ENCODE measurements at regions not wholly inside any gene's neighbourhood (a gene's known extent, or its start where the extent isn't known, plus 50 kb on each side); places are given as distances from the start of the nearest gene placed in this dataset.

- no peak for TF ChIP-seq EZH2phosphoT487 (IDR thresholded peaks at IDR 0.05; ENCODE audit: low read depth)
- TF ChIP-seq, protein P1, sequence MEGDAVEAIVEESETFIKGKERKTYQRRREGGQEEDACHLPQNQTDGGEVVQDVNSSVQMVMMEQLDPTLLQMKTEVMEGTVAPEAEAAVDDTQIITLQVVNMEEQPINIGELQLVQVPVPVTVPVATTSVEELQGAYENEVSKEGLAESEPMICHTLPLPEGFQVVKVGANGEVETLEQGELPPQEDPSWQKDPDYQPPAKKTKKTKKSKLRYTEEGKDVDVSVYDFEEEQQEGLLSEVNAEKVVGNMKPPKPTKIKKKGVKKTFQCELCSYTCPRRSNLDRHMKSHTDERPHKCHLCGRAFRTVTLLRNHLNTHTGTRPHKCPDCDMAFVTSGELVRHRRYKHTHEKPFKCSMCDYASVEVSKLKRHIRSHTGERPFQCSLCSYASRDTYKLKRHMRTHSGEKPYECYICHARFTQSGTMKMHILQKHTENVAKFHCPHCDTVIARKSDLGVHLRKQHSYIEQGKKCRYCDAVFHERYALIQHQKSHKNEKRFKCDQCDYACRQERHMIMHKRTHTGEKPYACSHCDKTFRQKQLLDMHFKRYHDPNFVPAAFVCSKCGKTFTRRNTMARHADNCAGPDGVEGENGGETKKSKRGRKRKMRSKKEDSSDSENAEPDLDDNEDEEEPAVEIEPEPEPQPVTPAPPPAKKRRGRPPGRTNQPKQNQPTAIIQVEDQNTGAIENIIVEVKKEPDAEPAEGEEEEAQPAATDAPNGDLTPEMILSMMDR (IDR thresholded peaks at IDR 0.05; ENCODE audit: low read depth, low read length): no peak
- Histone ChIP-seq H4K20me1 (ENCODE audit: insufficient read depth, low read length) (no peaks in the 10 kb centered on the region), H3K9ac (ENCODE audit: low read length) (no peak overlapping the region), H3K79me2 (ENCODE audit: low read length) (no peaks in the 10 kb centered on the region), H3K4me3 (ENCODE audit: low read length) (no peak overlapping the region), H3K4me1 (ENCODE audit: low read length) (no peaks in the 10 kb centered on the region), H3K36me3 (replicated peaks; ENCODE audit: low read depth, low read length) (no peaks in the 10 kb centered on the region), H3K27me3 (ENCODE audit: low read depth, low read length) (peaks cover 60% of the 10 kb centered on the region), H3K27ac (ENCODE audit: low read length) (no peak overlapping the region), H2AFZ (ENCODE audit: low read depth, low read length) (no peak overlapping the region), H3K9me3 (ENCODE audit: insufficient read depth, low read length) (peaks cover 6% of the 10 kb centered on the region; the same call in 1 of the 2 replicates), H3K4me2 (ENCODE audit: low read length) (no peak overlapping the region)
These were observed 80.2 kb upstream of the SULF2 start for GRCh38 chr20:47865451-47865850.

DNA sequence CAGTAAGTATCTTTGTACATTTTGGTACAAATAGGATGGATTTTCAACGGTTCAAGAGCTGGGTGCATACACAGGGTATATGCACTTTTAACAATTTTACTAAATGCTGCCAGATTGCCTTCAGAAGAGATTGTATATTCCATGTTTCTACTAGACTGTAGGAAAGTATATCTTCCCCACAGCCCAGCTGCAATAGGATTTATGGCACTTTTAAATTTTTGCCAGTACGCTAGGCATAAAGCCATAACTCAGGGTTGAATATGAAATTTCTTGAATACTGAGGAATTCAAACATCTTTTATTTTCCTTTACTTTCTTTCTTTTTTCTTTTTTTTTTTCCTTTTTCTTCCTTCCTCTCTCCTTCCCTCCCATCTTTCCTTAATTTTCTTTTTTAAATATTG is 78.7 kb upstream of the SULF2 start:
- TF ChIP-seq EZH2phosphoT487 (IDR thresholded peaks at IDR 0.05; ENCODE audit: low read depth): no peak

DNA sequence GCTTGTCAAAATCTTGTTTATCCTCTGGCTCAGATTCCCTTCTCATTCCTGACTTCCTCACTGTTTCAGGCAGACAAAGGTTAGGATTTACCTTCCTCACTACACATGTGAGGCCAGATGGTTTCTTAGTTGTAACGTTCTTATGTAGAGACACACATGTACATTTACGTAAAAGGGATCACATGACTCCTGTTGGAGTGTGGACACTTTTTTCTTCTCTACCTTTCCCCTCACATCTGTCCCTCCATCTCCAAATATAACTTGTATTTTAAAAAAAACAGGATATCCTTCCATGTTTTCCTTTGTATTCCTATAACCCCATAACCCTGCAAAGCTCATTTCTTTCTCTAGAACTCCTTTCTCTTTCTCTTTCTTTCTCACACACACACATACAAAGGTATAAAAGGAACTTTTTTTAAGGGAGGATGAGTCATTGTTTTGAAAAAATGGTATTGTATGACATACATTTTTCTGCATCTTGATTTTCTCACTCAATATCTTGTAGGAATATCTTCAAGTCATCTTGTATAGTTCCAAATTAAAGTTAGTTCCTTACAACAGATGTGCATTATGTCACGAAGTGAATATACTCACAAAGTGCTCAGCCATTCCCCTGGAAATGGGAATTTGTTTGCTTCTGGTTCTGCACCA is 78.2 kb upstream of the SULF2 start:
- no peak overlapping the region for H3K9ac ChIP-seq (ENCODE audit: low read length)
- H3K27me3 ChIP-seq (ENCODE audit: low read depth, low read length): peaks cover 64% of the 10 kb centered on the region
- no peak overlapping the region for H3K4me3 ChIP-seq (ENCODE audit: low read length)
- H3K79me2 ChIP-seq (ENCODE audit: low read length): no peaks in the 10 kb centered on the region
- H2AFZ ChIP-seq (ENCODE audit: low read depth, low read length): no peak overlapping the region
- no peak overlapping the region for H3K27ac ChIP-seq (ENCODE audit: low read length)
- no peaks in the 10 kb centered on the region for H3K36me3 ChIP-seq (replicated peaks; ENCODE audit: low read depth, low read length)
- no peaks in the 10 kb centered on the region for H3K4me1 ChIP-seq (ENCODE audit: low read length)
- peaks cover 6% of the 10 kb centered on the region; the same call in 1 of the 2 replicates for H3K9me3 ChIP-seq (ENCODE audit: insufficient read depth, low read length)
- H4K20me1 ChIP-seq (ENCODE audit: insufficient read depth, low read length): no peaks in the 10 kb centered on the region
- no peak overlapping the region for H3K4me2 ChIP-seq (ENCODE audit: low read length)
- TF ChIP-seq, protein P1 (IDR thresholded peaks at IDR 0.05; ENCODE audit: low read depth, low read length): no peak
- no peak for TF ChIP-seq EZH2phosphoT487 (IDR thresholded peaks at IDR 0.05; ENCODE audit: low read depth)

More for the DNA sequence above, 78.7 kb upstream of the SULF2 start:
- H3K4me3 ChIP-seq (ENCODE audit: low read length): no peak overlapping the region
- no peaks in the 10 kb centered on the region for H3K4me1 ChIP-seq (ENCODE audit: low read length)
- no peak overlapping the region for H2AFZ ChIP-seq (ENCODE audit: low read depth, low read length)
- no peak overlapping the region for H3K9ac ChIP-seq (ENCODE audit: low read length)
- peaks cover 61% of the 10 kb centered on the region for H3K27me3 ChIP-seq (ENCODE audit: low read depth, low read length)
- no peaks in the 10 kb centered on the region for H4K20me1 ChIP-seq (ENCODE audit: insufficient read depth, low read length)
- H3K9me3 ChIP-seq (ENCODE audit: insufficient read depth, low read length): peaks cover 6% of the 10 kb centered on the region; the same call in 1 of the 2 replicates
- no peaks in the 10 kb centered on the region for H3K79me2 ChIP-seq (ENCODE audit: low read length)
- H3K36me3 ChIP-seq (replicated peaks; ENCODE audit: low read depth, low read length): no peaks in the 10 kb centered on the region
- H3K27ac ChIP-seq (ENCODE audit: low read length): no peak overlapping the region
- H3K4me2 ChIP-seq (ENCODE audit: low read length): no peak overlapping the region

DNA sequence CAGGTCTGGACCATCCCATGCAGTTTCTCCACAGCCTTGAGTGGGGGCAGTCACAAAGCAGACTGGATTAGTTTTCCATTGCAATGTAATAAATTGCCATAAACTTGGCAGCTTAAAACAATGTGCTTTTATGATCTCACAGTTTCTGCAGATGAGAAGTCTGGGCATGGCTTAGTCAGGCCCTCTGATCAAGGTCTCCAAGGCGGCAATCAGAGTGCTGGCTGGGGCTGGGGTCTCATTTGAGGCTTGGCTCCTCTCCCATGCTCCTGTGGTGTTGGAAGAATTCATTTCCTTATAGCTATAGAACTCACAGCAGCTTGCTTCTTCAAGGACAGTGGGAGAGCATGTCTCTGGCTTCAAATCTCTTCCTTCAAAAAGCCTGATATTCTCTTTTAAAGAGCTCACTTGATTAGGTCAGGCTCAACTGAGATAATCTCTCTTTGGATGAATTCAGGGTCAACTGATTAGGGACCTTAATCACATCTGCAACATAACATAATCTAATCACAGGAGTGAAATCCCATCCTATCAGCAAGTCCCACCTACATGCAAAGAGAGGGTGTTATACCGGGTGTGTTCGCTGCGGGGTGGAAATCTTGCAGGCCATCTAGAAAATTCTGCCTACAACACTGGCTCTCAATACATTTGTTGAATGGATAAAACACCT is 77.4 kb upstream of the SULF2 start:
- Histone ChIP-seq H3K4me2 (ENCODE audit: low read length) (no peak overlapping the region), H3K4me3 (ENCODE audit: low read length) (no peak overlapping the region), H3K4me1 (ENCODE audit: low read length) (no peaks in the 10 kb centered on the region), H3K9me3 (ENCODE audit: insufficient read depth, low read length) (peaks cover 6% of the 10 kb centered on the region; the same call in 1 of the 2 replicates), H3K36me3 (replicated peaks; ENCODE audit: low read depth, low read length) (no peaks in the 10 kb centered on the region), H3K9ac (ENCODE audit: low read length) (no peak overlapping the region), H3K79me2 (ENCODE audit: low read length) (no peaks in the 10 kb centered on the region), H3K27ac (ENCODE audit: low read length) (no peak overlapping the region), H4K20me1 (ENCODE audit: insufficient read depth, low read length) (no peaks in the 10 kb centered on the region), H2AFZ (ENCODE audit: low read depth, low read length) (no peak overlapping the region), H3K27me3 (ENCODE audit: low read depth, low read length) (peaks cover 64% of the 10 kb centered on the region)
- TF ChIP-seq, protein P1 (IDR thresholded peaks at IDR 0.05; ENCODE audit: low read depth, low read length): no peak
- TF ChIP-seq EZH2phosphoT487 (IDR thresholded peaks at IDR 0.05; ENCODE audit: low read depth): no peak
